ENCODE measurements at regions not wholly inside any gene's neighbourhood (a gene's known extent, or its start where the extent isn't known, plus 50 kb on each side); places are given as distances from the start of the nearest gene placed in this dataset.

- Mint-ChIP-seq H3K9me3 (ENCODE audit: unreplicated experiment) (no peaks in the 10 kb centered on the region), H3K4me1 (ENCODE audit: low read depth, unreplicated experiment) (no peaks in the 10 kb centered on the region), H3K27ac (ENCODE audit: unreplicated experiment) (no peak overlapping the region), H3K4me3 (ENCODE audit: unreplicated experiment) (no peak overlapping the region), H3K27me3 (ENCODE audit: low read depth, unreplicated experiment) (peaks cover 5% of the 10 kb centered on the region), H3K36me3 (ENCODE audit: low read depth, unreplicated experiment) (no peaks in the 10 kb centered on the region)
- H2AFZ ChIP-seq (ENCODE audit: low read depth, low read length): no peak overlapping the region
- H3K36me3 ChIP-seq (ENCODE audit: insufficient read depth, low read length): no peaks in the 10 kb centered on the region
- no peak overlapping the region for H3K4me3 ChIP-seq (ENCODE audit: insufficient read depth, low read depth, low read length)
- H3K9me3 ChIP-seq (ENCODE audit: insufficient read depth, low read depth, low read length): no peaks in the 10 kb centered on the region
- H3K4me2 ChIP-seq (ENCODE audit: low read length): no peak overlapping the region
- no peaks in the 10 kb centered on the region for H4K20me1 ChIP-seq (ENCODE audit: insufficient read depth, low read length)
- TF ChIP-seq EZH2 (IDR thresholded peaks at IDR 0.05; ENCODE audit: insufficient read depth, low read length) (no peak), CTCF (IDR thresholded peaks at IDR 0.05; ENCODE audit: insufficient read depth, low read depth, low read length) (no peak)
- no peak for DNase-seq (ENCODE audit: low read depth)
- no peak overlapping the region for H3K27ac ChIP-seq (ENCODE audit: low read depth, low read length)
- no peak overlapping the region for H3K9ac ChIP-seq (ENCODE audit: low read length)
- no peak for FAIRE-seq
- no peaks in the 10 kb centered on the region for H3K27me3 ChIP-seq (ENCODE audit: insufficient read depth, low read length)
- no peaks in the 10 kb centered on the region for H3K4me1 ChIP-seq (ENCODE audit: insufficient read depth, low read length)
- no peaks in the 10 kb centered on the region for H3K79me2 ChIP-seq (ENCODE audit: insufficient read depth, low read length)
Measured at GRCh38 chr5:155507363-155507762, 493.8 kb downstream of the KIF4B start.

- H3K4me3 Mint-ChIP-seq (ENCODE audit: unreplicated experiment): no peak overlapping the region
Measured at GRCh38 chr5:155508673-155509072, 495.1 kb downstream of the KIF4B start.

More at GRCh38 chr5:155508673-155509072, 495.1 kb downstream of the KIF4B start:
- H3K9me3 ChIP-seq (ENCODE audit: insufficient read depth, low read depth, low read length): no peaks in the 10 kb centered on the region
- no peak for FAIRE-seq
- no peak overlapping the region for H2AFZ ChIP-seq (ENCODE audit: low read depth, low read length)
- H3K4me3 ChIP-seq (ENCODE audit: insufficient read depth, low read depth, low read length): no peak overlapping the region
- no peaks in the 10 kb centered on the region for H3K36me3 Mint-ChIP-seq (ENCODE audit: low read depth, unreplicated experiment)
- H3K36me3 ChIP-seq (ENCODE audit: insufficient read depth, low read length): no peaks in the 10 kb centered on the region
- H3K27ac Mint-ChIP-seq (ENCODE audit: unreplicated experiment): no peak overlapping the region
- TF ChIP-seq CTCF (IDR thresholded peaks at IDR 0.05; ENCODE audit: insufficient read depth, low read depth, low read length): no peak
- no peak for TF ChIP-seq EZH2 (IDR thresholded peaks at IDR 0.05; ENCODE audit: insufficient read depth, low read length)
- no peaks in the 10 kb centered on the region for H4K20me1 ChIP-seq (ENCODE audit: insufficient read depth, low read length)
- H3K27me3 Mint-ChIP-seq (ENCODE audit: low read depth, unreplicated experiment): peaks cover 5% of the 10 kb centered on the region
- no peak overlapping the region for H3K9ac ChIP-seq (ENCODE audit: low read length)
- no peak for DNase-seq (ENCODE audit: low read depth)
- no peaks in the 10 kb centered on the region for H3K9me3 Mint-ChIP-seq (ENCODE audit: unreplicated experiment)
- no peaks in the 10 kb centered on the region for H3K4me1 ChIP-seq (ENCODE audit: insufficient read depth, low read length)
- H3K27me3 ChIP-seq (ENCODE audit: insufficient read depth, low read length): no peaks in the 10 kb centered on the region
- H3K27ac ChIP-seq (ENCODE audit: low read depth, low read length): no peak overlapping the region
- H3K79me2 ChIP-seq (ENCODE audit: insufficient read depth, low read length): no peaks in the 10 kb centered on the region
- no peaks in the 10 kb centered on the region for H3K4me1 Mint-ChIP-seq (ENCODE audit: low read depth, unreplicated experiment)
- H3K4me2 ChIP-seq (ENCODE audit: low read length): no peak overlapping the region

All from astrocyte (in vitro differentiated cells and primary cell).